HepG2 (cell line): ENCODE measurements at regions not wholly inside any gene's neighbourhood (a gene's known extent, or its start where the extent isn't known, plus 50 kb on each side); places are given as distances from the start of the nearest gene placed in this dataset.

Experiments
- ARID3A ChIP-seq: IDR thresholded peaks from 2 replicates; pipeline ENCODE4 v1.6.1; 2012; ENCODE audit warnings: low read depth, low read length, improper control_type of control experiment
- CTCF ChIP-seq: sonication (generic); formaldehyde crosslinking; IDR thresholded peaks from 2 replicates; pipeline ENCODE4 v1.5.0; 2020; ENCODE audit warnings: mild to moderate bottlenecking, missing genetic modification reagents, moderate library complexity
- FOXP1 ChIP-seq, 2 experiments: fragments of 450-650 bp in 1 of 2; IDR thresholded peaks; 2 replicates each; pipeline ENCODE4 v1.6.1; 2017 to 2018; ENCODE audit warnings: antibody characterized with exemption in 1 of 2
- GTF2F1 ChIP-seq: fragments of 150-350 bp; IDR thresholded peaks from 2 replicates; pipeline ENCODE4 v1.6.1; 2014; ENCODE audit warnings: low read length
- MTA3 ChIP-seq: sonication (generic); formaldehyde crosslinking; IDR thresholded peaks from 2 replicates; pipeline ENCODE4 v1.4.0; 2020; ENCODE audit warnings: missing genetic modification reagents
- MYC ChIP-seq: sonication (generic); formaldehyde crosslinking; IDR thresholded peaks from 2 replicates; pipeline ENCODE4 v1.9.0; 2021; ENCODE audit warnings: missing genetic modification reagents, borderline replicate concordance
- RXRA ChIP-seq: sonication (generic); formaldehyde crosslinking; IDR thresholded peaks from 2 replicates; pipeline ENCODE4 v1.5.1; 2020; ENCODE audit warnings: missing genetic modification reagents
- TBP ChIP-seq: sonication (generic); formaldehyde crosslinking; IDR thresholded peaks from 2 replicates; pipeline ENCODE4 v1.5.0; 2020; ENCODE audit warnings: missing genetic modification reagents
- ZNF562 ChIP-seq: sonication (generic); formaldehyde crosslinking; IDR thresholded peaks from 2 replicates; pipeline ENCODE4 v1.8.0; 2022; ENCODE audit warnings: missing genetic modification reagents, borderline replicate concordance

- TF ChIP-seq RXRA (CRISPR knock-in tag) (no peak), TBP (CRISPR knock-in tag) (no peak), ARID3A (no peak), FOXP1 (IDR thresholded peaks at IDR 0.05) (no peak), FOXP1 (CRISPR knock-in tag; IDR thresholded peaks at IDR 0.05) (no peak), ZNF562 (CRISPR knock-in tag) (no peak), MTA3 (no peak), MYC (CRISPR knock-in tag) (no peak), GTF2F1 (no peak), CTCF (CRISPR knock-in tag) (no peak)
These were observed 151.1 kb upstream of the MAF start for GRCh38 chr16:79751471-79752184.
